HuH-7.5 (cell line): ENCODE measurements at regions not wholly inside any gene's neighbourhood (a gene's known extent, or its start where the extent isn't known, plus 50 kb on each side); places are given as distances from the start of the nearest gene placed in this dataset.
"Not testable (repeated sequence)": the region's sequence is repeated elsewhere in the genome, so short reads cannot be mapped to it uniquely, and the experiment has no call there.

Experiments used
- DNase-seq: peaks from one replicate; pipeline ENCODE4 v3.0.0; 2011; ENCODE audit warnings: low spot score

DNA sequence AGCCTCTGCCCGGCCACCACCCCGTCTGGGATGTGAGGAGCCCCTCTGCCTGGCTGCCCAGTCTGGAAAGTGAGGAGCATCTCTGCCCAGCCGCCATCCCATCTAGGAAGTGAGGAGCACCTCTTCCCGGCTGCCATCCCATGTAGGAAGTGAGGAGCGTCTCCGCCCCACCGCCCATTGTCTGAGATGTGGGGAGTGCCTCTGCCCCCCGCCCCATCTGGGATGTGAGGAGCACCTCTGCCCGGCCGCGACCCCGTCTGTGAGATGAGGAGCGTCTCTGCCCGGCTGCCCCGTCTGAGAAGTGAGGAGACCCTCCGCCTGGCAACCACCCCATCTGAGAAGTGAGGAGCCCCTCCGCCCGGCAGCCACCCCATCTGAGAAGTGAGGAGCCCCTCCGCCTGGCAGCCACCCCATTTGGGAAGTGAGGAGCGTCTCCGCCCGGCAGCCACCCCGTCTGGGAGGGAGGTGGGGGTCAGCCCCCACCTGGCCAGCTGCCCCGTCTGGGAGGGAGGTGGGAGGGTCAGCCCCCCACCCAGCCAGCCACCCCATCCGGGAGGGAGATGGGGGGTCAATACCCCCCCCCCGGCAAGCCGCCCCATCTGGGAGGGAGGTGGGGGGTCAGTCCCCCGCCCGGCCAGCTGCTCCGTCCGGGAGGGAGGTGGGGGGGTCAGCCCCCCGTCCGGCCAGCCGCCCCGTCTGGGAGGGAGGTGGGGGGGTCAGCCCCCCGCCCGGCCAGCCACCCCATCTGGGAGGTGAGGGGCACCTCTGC is 195.8 kb upstream of the SYNCRIP start:
- DNase-seq: not testable (repeated sequence)

DNA sequence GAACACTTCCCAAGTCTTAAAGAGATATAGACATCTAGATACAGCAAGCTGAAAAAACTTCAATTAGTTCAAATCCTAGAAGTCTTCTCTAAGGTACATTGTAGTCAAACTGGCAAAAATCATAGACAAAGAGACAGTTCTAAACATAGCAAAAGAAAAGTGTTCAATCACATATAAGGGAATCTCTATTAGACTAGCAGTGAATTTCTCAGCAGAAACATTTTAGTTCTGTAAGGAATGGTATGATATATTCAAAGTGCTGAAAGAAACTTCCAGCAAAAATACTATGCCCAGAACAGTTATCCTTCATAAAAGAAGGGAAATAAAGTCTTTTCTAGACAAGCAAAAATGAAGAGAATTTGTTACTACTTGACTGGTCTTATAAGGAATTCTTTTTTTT is 186.3 kb upstream of the SYNCRIP start:
- DNase-seq: no peak

DNA sequence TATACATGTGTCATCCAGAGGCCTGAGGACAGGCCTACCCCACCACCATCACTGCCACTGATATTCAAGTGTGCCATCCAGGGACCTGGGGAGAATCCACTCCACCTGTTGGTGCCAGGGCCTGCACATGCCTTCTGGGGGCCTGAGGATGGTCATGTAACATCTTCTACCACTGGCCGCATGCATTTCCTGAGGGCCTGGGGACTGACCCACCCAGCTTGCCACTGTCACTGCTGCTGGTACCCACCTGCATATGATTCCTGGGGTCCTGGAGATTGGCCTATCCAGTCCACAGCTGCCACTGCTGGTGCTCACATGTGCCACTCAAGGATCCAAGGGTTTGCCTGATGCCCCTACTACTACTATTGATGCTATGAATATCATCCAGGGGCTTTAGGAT is 184.3 kb upstream of the SYNCRIP start:
- no peak for DNase-seq

DNA sequence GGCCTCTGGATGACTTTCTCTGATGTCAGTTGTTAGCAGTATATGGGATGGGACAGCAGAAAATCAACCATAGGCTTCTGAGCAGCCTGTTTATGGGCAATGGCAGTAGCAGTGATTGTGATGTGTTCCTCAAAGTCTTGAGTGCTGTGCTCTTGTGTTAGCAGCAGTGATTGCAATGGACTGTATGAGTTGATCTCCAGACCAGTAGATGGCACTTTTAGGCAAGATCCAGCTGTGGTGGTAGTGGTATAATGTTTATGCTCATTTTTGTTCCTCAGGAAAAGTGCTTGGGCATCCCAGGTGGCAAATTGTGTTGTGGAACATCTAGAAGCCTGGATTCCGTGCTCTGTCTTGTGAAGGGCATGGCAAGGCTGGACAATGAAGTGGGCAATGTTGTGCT is 181.6 kb upstream of the SYNCRIP start:
- DNase-seq: no peak

DNA sequence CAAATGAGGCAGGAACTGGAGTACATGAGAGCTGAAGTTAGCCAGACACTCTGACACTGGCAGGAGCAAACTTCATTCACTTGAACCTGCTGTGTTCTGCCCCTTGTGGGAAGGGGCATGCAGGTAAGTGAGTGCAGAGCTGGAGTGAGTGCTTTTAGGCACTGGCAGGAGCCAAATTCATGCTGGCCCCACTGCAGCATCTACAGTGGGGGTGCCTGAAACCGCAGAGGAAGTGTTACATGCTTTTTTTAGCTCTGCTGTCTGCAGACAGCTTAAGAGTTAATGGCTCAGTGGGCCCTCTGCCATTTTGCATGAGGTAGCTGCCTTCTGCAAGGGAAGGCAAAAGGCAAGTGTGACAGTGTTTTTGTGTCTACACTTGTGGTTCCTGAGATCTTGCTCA is 167.9 kb upstream of the SYNCRIP start:
- DNase-seq: no peak

DNA sequence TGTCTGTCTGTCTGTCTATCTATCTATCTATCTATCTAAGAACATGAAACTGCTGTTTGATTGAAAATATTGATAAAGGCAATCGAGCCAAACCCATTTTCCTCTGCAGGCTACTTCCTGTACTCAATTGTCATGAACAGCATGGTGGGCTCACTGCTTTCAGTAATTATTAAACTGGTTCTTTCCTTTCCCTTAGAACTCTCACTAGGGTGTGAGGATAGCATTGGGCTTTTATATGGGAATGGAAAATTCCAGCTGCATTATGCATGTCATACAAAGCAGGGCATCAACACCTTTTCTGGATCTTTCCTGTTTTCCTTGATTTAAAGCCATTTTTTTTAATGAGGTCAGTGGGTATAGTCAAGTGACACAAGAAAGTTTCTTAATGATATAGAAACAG is 161.0 kb upstream of the SYNCRIP start:
- no peak for DNase-seq

DNA sequence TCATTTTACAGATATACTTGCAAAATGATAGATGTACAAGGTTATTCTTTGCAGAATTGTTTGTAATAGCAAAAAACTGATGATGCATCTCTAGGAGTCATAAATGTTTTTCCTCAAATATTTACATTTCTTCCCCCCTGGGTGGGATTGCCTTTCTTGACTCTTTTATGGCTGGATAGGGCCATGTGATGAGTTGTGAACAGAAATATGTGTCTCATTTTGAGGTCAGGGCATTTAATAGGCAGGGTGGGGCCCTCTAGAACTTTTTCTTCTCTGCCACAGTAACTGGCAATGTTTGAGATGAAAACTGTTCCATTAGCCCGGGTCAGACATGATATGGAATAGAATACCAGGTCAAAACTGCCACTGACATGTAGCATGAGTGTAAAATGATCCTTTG is 159.5 kb upstream of the SYNCRIP start:
- no peak for DNase-seq

DNA sequence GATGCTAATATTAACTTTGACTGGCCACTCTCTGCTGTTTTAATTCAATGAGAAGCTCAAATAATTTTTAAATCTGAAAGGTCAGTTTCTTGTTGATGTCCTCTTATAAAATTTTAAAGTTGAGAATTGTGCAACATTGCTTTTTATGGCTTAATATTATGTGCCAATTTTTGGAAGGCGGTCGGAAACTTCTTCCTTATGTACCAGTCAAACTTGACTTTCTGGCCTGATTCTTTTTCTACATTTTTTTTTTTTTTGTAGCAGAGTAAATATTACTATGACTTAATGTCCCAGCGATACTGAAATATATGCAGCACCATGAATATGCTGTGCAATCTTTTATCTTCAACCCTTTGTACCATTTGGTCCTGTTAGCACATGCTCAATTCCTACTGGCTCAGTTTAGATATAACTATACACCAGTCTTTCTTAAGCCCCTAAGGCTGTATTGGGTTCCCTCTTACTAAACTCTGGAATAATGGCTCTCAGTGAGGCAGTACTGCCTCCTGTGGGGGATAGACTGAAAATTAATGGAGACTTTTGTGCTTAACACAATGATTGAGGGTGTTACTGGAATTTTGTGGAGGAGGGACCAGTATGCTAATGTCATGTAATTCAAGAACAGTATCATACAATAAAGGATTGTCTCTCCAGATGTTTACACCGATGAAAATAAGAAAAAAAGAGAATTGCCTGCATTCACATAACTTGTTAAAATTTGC is 156.4 kb upstream of the SYNCRIP start:
- DNase-seq: no peak

DNA sequence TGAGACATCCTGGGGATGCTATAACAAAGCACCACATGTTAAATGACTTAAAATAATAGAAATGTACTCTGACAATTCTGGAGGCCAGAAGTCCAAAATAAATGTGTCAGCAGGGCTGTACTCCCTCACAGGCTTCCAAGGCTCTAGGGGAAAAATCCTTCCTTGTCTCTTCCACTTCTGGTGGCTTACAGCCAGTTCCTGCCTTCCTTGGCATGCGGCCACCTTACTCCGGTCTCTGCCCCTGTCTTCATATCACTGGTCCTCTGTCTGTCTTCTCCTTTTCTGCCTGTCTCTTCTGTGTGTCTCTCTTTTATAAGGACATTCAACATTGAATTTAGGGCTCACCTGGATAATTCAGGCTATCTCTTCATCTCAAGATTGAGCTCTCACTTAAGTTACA is 155.3 kb upstream of the SYNCRIP start:
- no peak for DNase-seq

DNA sequence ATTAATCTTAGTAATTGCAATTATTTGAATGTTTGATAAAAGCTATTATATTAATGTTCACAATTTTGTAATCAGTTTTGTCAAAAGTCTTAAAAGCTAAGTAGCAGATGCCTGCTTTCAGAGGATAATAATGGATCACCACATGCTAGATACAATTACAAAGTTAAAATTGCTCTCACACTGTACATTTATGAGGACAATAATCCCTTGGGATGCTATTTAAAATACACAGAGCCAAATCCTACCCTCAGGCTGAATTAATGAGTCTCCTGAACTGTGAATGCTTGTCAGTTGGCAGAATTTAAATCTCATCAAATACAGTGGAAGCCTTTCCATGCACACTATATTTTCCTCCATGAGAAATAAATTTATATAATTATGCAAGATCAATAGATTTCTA is 153.3 kb upstream of the SYNCRIP start:
- DNase-seq: no peak

DNA sequence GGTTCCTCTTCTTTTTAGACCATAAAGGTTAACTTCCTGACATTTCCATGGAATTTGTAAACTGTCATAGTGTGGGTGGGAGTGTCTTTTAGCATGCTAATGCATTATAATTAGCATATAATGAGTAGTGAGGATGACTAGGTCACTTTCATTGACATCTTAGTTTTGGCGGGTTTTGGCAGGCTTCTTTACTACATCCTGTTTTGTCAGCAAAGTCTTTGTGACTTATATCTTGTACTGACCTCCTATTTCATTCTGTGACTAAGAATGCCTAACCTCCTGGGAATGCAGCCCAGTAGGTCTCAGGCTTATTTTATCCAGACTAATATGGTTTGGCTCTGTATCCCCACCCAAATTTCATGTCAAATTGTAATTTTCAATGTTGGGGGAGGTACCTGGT is 149.6 kb upstream of the SYNCRIP start:
- no peak for DNase-seq

DNA sequence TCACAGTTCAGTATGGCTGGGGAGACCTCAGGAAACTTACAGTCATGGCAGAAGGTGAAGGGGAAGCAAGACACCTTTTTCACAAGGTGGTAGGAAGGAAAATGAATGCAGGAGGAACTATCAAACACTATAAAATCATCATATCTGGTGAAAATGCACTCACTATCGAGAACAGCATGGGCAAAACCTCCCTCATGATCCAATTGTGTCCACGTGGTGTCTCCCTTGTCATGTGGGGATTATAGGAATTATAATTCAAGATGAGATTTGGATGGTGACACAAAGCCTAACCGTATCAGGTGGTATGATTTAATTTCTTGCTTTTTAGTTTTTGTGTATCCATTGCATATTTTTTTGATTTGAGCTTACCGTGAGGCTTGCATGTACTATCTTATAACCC is 133.2 kb upstream of the SYNCRIP start:
- no peak for DNase-seq

DNA sequence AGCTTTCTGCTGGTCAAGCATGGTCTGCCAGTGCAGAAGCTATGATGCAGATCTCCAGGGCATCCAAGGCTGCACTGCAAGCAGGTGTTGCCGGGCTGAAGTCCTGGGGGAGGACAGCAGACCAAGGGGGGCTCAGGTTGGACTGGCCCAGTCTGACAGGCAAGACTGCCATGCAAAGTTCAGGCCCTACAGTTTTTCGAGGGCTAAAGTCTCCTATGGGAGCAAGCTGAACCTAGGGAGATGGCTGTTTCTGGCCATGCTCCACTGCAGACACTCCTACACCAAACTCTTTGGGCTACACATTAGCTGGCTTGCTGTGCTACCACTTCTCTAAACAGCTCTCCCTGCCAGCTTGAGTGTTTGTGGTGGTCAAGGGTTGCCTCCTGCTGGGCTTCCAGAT is 130.0 kb upstream of the SYNCRIP start:
- DNase-seq: no peak

DNA sequence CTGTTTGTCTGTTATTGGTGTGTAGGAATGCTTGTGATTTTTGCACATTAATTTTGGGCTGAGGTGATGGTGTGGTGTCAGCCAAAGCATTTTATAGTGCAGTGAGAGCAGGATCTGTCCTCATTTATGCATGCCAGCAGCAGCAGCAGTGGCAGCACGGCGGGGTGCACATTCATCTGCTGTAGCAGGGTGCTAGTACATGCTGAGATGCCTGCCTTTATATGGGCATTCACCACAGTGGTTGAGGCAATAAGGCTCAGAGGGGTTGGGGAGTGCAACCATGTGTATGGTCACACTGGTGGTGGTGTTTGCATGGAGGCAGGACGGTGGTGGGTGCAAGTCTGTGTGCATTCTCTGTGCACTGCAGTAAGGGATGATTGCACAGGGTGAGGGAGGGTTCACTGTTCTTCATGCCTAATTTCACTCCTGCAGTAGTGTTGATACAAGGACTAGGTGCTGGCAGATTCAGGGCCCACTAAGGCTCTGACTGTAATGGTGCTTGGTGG is 129.3 kb upstream of the SYNCRIP start:
- DNase-seq: no peak

DNA sequence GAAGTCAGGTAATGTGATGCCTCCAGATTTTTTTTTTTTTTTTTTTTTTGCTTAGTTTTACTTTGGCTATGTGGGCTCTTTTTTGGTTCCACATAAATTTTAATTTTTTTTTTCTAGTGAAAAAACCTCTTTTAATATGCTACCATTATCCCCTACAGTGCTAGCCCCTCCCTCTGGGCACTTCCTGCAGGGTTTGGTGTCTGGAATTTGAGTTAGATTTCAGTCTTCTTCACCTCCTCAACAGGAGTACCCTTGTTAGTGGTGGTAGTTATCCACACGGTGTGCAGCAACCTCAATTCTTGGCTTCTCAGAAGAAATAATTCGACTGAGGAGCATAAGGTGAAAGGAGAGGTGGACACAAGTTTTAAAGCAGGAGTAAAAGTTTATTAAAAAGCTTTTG is 128.8 kb upstream of the SYNCRIP start:
- no peak for DNase-seq

DNA sequence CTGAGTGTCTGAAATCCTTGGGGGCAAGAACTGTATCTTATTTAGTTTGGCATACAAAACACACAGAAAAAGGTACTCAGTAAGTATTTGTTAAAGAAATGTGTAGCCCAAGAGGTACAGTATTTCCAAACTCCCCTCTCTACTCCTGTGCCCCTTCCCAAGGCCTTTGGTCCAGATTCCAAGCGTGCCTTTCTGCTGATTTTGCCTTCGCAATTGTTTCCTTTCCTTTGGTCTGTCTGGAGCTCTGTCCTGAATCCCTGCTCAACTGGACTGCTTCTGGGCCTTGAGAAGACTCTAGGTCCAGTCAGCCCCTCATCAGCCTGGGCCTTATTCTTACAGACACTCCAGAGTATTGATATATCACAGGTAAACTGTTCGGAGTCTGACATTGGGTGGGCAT is 122.2 kb upstream of the SYNCRIP start:
- DNase-seq: no peak

DNA sequence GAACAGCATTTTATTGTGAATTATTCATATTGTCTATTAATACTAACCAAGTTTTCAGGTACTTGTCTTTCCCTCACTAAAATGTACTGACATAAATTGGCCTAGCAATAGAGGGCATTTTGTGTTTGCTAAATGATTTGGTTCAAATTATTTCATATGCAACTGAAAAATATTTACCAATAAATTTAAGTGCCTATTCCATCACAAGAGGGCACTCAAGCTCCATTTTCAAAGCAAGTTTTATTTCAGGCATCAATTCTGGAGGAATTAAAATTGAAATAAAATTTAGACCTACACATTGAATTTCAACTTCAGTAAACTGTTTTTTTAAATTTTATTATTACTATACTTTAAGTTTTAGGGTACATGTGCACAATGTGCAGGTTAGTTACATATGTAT is 114.3 kb upstream of the SYNCRIP start:
- no peak for DNase-seq

DNA sequence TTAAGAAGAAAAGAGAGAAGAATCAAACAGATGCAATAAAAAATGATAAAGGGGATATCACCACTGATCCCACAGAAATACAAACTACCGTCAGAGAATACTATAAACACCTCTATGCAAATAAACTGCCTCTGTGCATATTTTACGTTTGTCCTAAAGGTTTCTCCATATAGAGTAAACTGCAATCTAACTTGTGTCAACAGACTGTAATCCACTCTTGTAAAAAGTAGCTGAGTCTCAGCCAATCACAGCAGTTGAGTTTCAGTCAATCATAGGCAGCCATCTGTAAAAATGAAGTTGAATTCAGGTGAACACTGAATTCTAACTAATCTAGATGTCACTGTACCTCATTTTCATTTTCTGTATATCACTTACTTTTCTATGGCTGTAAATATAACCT is 112.2 kb upstream of the SYNCRIP start:
- no peak for DNase-seq

DNA sequence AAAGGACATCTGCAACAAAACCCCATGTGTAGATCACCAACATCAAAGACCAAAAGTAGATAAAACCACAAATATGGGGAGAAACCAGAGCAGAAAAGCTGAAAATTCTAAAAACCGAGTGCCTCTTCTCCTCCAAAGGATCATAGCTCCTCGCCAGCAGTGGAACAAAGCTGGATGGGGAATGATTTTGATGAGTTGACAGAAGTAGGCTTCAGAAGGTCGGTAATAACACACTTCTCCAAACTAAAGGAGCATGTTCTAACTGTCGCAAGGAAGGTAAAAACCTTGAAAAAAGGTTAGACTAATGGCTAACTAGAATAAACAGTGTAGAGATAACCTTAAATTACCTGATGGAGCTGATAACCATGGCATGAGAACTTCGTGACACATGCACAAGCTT is 109.9 kb upstream of the SYNCRIP start:
- no peak for DNase-seq

DNA sequence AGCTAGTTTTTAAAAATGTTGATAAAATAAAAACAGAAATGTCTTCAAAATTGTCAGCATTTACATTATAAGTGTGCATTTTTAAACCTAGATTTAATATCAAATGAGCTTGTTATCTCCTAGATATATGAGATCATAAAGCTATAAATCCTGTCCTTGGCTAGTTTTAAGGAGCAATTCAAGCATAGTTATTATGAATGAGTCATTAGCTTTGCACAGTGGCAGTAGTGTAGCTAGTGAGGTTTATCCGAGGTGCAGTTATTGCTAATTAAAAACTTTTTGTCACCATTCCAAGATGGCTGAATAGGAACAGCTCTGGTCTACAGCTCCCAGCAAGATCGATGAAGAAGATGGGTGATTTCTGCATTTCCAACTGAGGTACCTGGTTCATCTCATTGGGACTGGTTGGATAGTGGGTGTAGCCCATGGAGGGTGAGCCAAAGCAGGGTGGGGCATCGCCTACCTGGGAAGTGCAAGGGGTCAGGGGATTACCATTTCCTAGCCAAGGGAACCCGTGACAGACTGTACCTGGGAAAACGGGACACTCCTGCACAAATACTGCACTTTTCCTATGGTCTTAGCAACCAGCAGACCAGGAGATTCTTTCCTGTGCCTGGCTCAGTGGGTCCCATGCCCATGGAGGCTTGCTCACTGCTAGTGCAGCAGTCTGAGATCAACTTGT is 108.8 kb upstream of the SYNCRIP start:
- DNase-seq: no peak

DNA sequence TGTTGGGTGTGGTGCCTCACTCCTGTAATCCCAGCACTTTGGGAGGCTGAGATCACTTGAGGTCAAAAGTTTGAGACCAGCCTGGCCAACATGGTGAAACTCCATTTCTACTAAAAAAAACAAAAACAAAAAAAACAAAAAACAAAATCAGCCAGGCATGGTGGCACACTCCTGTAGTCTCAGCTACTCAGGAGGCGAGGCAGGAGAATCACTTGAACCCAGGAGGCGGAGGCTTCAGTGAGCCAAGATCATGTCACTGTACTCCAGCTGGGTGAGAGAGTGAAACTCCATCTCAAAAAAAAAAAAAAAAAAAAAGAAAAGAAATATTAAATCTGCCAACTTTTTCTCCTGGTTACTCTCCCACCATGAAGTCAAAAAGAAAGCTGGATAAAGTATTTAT is 107.5 kb upstream of the SYNCRIP start:
- not testable (repeated sequence) for DNase-seq

DNA sequence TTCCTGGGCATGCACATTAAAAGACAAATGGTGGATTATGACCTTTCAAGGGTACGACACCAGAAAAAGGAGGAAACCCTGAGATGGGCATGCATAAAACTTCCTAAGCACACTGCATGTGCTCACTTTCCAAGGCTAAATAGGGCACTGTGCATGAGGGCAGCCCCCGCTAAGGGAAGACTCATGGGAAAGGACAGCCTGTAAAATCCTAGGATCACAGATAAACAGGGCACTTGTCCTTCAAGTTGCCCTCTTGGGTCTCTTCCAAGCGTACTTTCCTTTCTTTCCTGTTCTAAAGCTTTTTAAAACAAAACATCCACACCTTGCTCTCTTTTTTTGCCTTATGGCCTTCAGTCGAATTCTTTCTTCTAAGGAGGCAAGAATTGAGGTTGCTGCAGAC is 106.5 kb upstream of the SYNCRIP start:
- no peak for DNase-seq

DNA sequence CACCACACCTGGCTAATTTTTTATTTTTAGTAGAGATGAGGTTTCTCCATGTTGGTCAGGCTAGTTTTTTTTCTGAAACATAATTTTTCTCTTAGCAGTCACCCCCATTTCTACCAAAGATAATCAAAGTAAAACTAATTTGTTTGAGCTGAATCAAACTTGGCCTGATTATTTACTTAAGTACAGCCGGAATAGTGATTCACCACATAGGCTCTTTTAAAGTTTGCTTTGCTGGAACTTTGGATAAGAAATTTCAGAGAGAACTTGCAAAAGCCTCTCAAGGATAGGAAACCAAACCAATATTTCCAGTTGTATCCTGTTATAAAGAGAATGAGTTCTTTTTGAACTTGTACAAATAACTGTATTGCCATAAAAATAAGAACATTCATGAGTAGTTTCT is 105.0 kb upstream of the SYNCRIP start:
- no peak for DNase-seq
